Lower leg skin (tissue), 4 donors: ENCODE measurements at regions not wholly inside any gene's neighbourhood (a gene's known extent, or its start where the extent isn't known, plus 50 kb on each side); places are given as distances from the start of the nearest gene placed in this dataset.

Experiments used
- DNase-seq, 2 donors: peaks; one replicate each; pipeline ENCODE4 v3.0.0-alpha.2; 2019; ENCODE audit warnings: low spot score in 2 of 2
- H3K4me3 ChIP-seq: fragments of 200-600 bp; sonication (generic); 2 replicates; pipeline ENCODE4 v1.5.1; 2017; ENCODE audit warnings: mild to moderate bottlenecking, low read depth; ENCODE audit not compliant: poor library complexity, severe bottlenecking
- POLR2A ChIP-seq, 2 donors: fragments of 450-650 bp; IDR thresholded peaks; one replicate each; pipeline ENCODE4 v1.6.1; 2016 to 2017; ENCODE audit warnings: antibody characterized with exemption in 2 of 2, mild to moderate bottlenecking in 1 of 2, moderate library complexity in 1 of 2
- WGBS, 2 donors: methylation state at CpG; one replicate each; pipeline ENCODE4 v1.1.5; 2018; 5-methylcytosine and 5-hydroxymethylcytosine counted together
- intact Hi-C: fragments of 100-400 bp; cut with DNase I; formaldehyde crosslinking; loops from one replicate; pipeline ENCODE4 v1.15.0; 2023; ENCODE audit warnings: low total_unique reads
- TF ChIP-seq, protein P1 (sequence below), 3 donors: fragments of 450-650 bp; IDR thresholded peaks; one replicate each; pipeline ENCODE4 v1.5.1; 2016; ENCODE audit warnings: antibody characterized with exemption in 3 of 3, mild to moderate bottlenecking in 3 of 3, moderate library complexity in 2 of 3

- TF ChIP-seq, protein P1, sequence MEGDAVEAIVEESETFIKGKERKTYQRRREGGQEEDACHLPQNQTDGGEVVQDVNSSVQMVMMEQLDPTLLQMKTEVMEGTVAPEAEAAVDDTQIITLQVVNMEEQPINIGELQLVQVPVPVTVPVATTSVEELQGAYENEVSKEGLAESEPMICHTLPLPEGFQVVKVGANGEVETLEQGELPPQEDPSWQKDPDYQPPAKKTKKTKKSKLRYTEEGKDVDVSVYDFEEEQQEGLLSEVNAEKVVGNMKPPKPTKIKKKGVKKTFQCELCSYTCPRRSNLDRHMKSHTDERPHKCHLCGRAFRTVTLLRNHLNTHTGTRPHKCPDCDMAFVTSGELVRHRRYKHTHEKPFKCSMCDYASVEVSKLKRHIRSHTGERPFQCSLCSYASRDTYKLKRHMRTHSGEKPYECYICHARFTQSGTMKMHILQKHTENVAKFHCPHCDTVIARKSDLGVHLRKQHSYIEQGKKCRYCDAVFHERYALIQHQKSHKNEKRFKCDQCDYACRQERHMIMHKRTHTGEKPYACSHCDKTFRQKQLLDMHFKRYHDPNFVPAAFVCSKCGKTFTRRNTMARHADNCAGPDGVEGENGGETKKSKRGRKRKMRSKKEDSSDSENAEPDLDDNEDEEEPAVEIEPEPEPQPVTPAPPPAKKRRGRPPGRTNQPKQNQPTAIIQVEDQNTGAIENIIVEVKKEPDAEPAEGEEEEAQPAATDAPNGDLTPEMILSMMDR (IDR thresholded peaks at IDR 0.05) = no peak
- DNase-seq = no peak
- intact Hi-C loops = no loop called here
- 77 to 83% methylated on average over 3 of the region's 3 CpGs for WGBS, 2 donors
- no peak overlapping the region for H3K4me3 ChIP-seq
Measured at GRCh38 chr16:63614429-63614828, 1507.4 kb downstream of the CDH11 start.

DNA sequence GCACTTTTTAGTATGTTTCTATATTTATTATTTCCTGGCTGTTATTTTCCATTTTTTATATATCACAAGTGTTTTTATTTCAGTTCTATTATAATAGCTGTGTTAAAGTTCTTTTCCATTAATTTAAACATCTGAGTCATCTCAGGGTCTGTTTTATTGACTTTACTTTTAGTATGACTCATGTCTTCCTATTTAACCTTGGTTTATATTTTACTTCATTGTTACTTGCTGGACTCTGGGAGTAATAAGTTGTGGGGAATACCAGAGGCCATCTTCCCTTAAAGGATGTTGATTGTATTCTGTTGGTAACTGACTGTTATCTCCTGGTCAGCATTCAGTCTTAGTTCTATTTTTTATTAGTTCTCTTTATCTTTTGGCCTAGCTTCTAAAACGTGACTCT, 1508.2 kb downstream of the CDH11 start:
- WGBS, 2 donors = 67 to 68% methylated on average over 1 of the region's 1 CpG
- intact Hi-C loops = no loop called here
- no peak for DNase-seq
- TF ChIP-seq, protein P1 (IDR thresholded peaks at IDR 0.05) = no peak
- no peak for TF ChIP-seq POLR2A (IDR thresholded peaks at IDR 0.05)
- no peak overlapping the region for H3K4me3 ChIP-seq

- DNase-seq = no peak
- WGBS, 2 donors = 79 to 87% methylated on average over 4 of the region's 4 CpGs
- intact Hi-C loops = no loop called here
- H3K4me3 ChIP-seq = no peak overlapping the region
- TF ChIP-seq, protein P1 (IDR thresholded peaks at IDR 0.05) = no peak
Measured at GRCh38 chr16:63612462-63613227, 1509.2 kb downstream of the CDH11 start.

DNA sequence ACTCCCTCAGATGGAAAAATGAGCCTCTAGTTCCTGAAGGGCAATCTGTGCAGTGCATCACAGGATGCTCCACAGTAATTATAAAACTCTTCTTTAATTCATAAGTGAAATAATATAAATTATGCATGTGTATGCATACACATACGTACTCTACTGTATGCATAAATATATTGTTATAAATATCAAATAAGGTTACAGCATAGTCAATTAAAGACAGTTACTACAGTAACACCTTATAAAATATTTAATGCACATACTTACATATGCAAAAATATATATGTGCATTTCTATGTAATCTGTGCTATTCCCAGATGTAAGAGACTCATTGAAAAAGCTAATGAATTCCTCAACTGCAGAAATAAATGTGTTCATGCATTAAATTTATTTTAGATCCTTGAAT, 1515.1 kb downstream of the CDH11 start:
- 80 to 91% methylated on average over 1 of the region's 1 CpG for WGBS, 2 donors
- no peak overlapping the region for H3K4me3 ChIP-seq
- intact Hi-C loops = no loop called here
- TF ChIP-seq POLR2A (IDR thresholded peaks at IDR 0.05) = no peak
- TF ChIP-seq, protein P1 (IDR thresholded peaks at IDR 0.05) = no peak
- DNase-seq = no peak

GRCh38 chr16:63602206-63602927, 1519.5 kb downstream of the CDH11 start:
- intact Hi-C loops = no loop called here
- DNase-seq = no peak
- WGBS, 2 donors = 26 to 44% methylated on average over 3 of the region's 3 CpGs
- H3K4me3 ChIP-seq = no peak overlapping the region
- no peak for TF ChIP-seq POLR2A (IDR thresholded peaks at IDR 0.05)
- TF ChIP-seq, protein P1 (IDR thresholded peaks at IDR 0.05) = no peak
